Breast epithelium (tissue), 3 donors: ENCODE measurements at regions not wholly inside any gene's neighbourhood (a gene's known extent, or its start where the extent isn't known, plus 50 kb on each side); places are given as distances from the start of the nearest gene placed in this dataset.

Source experiments
- CTCF ChIP-seq, 3 donors: fragments of 450-650 bp; IDR thresholded peaks; one replicate each; pipeline ENCODE4 v1.5.1; 2016 to 2017; ENCODE audit warnings: antibody characterized with exemption in 3 of 3, mild to moderate bottlenecking in 3 of 3, moderate library complexity in 3 of 3
- POLR2A ChIP-seq: fragments of 450-650 bp; IDR thresholded peaks from one replicate; pipeline ENCODE4 v1.6.1; 2016; ENCODE audit warnings: antibody characterized with exemption, mild to moderate bottlenecking, moderate library complexity
- POLR2AphosphoS5 ChIP-seq, 3 donors: sonication (generic); formaldehyde crosslinking; IDR thresholded peaks; one replicate each; pipeline ENCODE4 v1.6.1; 2017; ENCODE audit warnings: antibody characterized with exemption in 3 of 3

- TF ChIP-seq POLR2A (no peak), CTCF (IDR thresholded peaks at IDR 0.05) (no peak), POLR2AphosphoS5 (IDR thresholded peaks at IDR 0.05) (no peak)
Observed at GRCh38 chr14:38507299-38507698, 251.4 kb upstream of the CLEC14A start.
